ENCODE measurements at regions not wholly inside any gene's neighbourhood (a gene's known extent, or its start where the extent isn't known, plus 50 kb on each side); places are given as distances from the start of the nearest gene placed in this dataset.

DNA sequence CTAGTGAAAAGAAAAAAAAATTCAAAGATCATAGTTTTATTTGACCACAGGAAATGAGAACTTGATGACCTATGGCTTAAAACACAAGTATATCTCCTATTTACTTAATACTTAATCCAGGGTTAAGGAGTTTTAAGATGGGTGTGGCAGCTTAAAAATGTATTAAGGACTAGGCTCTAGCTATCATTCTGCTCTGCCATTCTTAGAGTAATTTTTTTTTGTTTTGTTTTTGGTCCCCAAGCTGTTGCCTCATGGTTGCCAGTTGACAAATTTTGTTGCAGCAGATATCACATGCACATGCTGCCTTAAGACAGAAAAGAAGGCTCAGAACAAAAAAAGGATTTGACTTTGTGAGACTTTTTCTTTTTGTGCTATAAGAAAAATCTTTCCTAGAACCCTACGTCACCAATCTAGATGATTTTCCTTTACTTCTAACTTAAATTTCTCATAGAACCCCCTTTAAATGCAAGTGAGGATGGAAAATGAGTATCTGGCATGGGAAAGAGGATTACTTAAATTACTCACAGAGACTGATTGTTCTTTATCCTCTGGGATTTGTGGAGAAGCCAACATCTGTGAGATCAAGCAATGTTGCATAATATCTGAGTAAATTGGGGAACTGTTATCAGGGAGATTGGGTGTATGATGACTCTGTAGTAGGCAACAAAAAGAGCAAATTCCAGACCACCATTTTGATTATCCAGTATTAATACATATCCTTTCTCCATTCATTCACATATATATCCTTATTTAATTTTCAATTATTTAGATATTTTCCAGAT lies 364.7 kb upstream of the CD180 start:
- H3K4me2 ChIP-seq, result no peak overlapping the region
- Mint-ChIP-seq H3K27me3 (ENCODE audit: insufficient read depth, low read depth) (peaks cover under 1% of the 10 kb centered on the region), H3K4me1 (no peaks in the 10 kb centered on the region), H3K9me3 (peaks cover 28% of the 10 kb centered on the region), H3K36me3 (peaks cover 2% of the 10 kb centered on the region), H3K4me3 (no peak overlapping the region), H3K27ac (no peak overlapping the region)
- no peaks in the 10 kb centered on the region for H3K4me1 ChIP-seq
- DNase-seq (ENCODE audit: low spot score), result no peak
- no peaks in the 10 kb centered on the region for H3K36me3 ChIP-seq
- no peaks in the 10 kb centered on the region for H3K79me2 ChIP-seq (ENCODE audit: low read depth)
- H3K4me3 ChIP-seq, result no peak overlapping the region
- no peak overlapping the region for H3K9ac ChIP-seq
- no peaks in the 10 kb centered on the region for H4K20me1 ChIP-seq (ENCODE audit: low read depth)
- H3K27me3 ChIP-seq, result no peaks in the 10 kb centered on the region
- no peaks in the 10 kb centered on the region for H3K9me3 ChIP-seq (ENCODE audit: low read depth)
- no peak for TF ChIP-seq EZH2 (IDR thresholded peaks at IDR 0.05)
- TF ChIP-seq EZH2phosphoT487 (IDR thresholded peaks at IDR 0.05), result no peak
- TF ChIP-seq, protein P1, sequence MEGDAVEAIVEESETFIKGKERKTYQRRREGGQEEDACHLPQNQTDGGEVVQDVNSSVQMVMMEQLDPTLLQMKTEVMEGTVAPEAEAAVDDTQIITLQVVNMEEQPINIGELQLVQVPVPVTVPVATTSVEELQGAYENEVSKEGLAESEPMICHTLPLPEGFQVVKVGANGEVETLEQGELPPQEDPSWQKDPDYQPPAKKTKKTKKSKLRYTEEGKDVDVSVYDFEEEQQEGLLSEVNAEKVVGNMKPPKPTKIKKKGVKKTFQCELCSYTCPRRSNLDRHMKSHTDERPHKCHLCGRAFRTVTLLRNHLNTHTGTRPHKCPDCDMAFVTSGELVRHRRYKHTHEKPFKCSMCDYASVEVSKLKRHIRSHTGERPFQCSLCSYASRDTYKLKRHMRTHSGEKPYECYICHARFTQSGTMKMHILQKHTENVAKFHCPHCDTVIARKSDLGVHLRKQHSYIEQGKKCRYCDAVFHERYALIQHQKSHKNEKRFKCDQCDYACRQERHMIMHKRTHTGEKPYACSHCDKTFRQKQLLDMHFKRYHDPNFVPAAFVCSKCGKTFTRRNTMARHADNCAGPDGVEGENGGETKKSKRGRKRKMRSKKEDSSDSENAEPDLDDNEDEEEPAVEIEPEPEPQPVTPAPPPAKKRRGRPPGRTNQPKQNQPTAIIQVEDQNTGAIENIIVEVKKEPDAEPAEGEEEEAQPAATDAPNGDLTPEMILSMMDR (IDR thresholded peaks at IDR 0.05), result no peak
- H3K27ac ChIP-seq, result no peak overlapping the region
- H2AFZ ChIP-seq (replicated peaks), result no peak overlapping the region
- no peaks in the 10 kb centered on the region for H3F3A ChIP-seq (ENCODE audit: low read depth)

DNA sequence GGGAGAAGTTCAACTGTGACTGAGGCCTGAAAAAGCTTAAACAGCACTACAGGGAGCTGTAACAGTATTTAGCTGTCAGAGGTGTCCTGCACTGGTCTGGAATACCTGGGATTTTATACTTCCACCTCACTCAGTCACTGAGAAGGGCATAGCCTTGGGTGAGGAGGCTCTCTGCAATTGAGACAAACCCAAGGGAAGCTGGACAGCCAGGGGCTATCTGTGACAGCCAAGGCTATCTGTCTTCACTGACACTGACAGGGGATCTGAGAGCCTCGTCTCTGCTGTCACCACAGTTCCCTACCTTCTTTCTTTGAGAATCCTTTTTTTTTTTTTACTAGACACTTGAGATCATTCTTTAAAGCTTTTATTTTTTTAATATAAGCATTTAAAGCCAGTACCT lies 356.2 kb upstream of the CD180 start:
- DNase-seq (ENCODE audit: low spot score), result no peak
- no peak overlapping the region for H3K4me2 ChIP-seq
- no peaks in the 10 kb centered on the region for H3K27me3 ChIP-seq
- no peaks in the 10 kb centered on the region for H3K79me2 ChIP-seq (ENCODE audit: low read depth)
- H3K4me1 ChIP-seq, result peaks cover 5% of the 10 kb centered on the region
- no peak overlapping the region for H3K9ac ChIP-seq
- no peaks in the 10 kb centered on the region for H3K36me3 ChIP-seq
- TF ChIP-seq EZH2phosphoT487 (IDR thresholded peaks at IDR 0.05) (no peak), EZH2 (IDR thresholded peaks at IDR 0.05) (no peak)
- TF ChIP-seq, protein P1 (IDR thresholded peaks at IDR 0.05), result no peak
- no peak overlapping the region for H3K4me3 Mint-ChIP-seq
- no peaks in the 10 kb centered on the region for H3K9me3 ChIP-seq (ENCODE audit: low read depth)
- no peaks in the 10 kb centered on the region for H4K20me1 ChIP-seq (ENCODE audit: low read depth)
- H3K4me3 ChIP-seq, result no peak overlapping the region
- no peaks in the 10 kb centered on the region for H3F3A ChIP-seq (ENCODE audit: low read depth)
- no peaks in the 10 kb centered on the region for H3K36me3 Mint-ChIP-seq
- H3K27me3 Mint-ChIP-seq (ENCODE audit: insufficient read depth, low read depth), result peaks cover 3% of the 10 kb centered on the region
- peaks cover 6% of the 10 kb centered on the region for H3K9me3 Mint-ChIP-seq
- no peak overlapping the region for H2AFZ ChIP-seq (replicated peaks)
- H3K27ac Mint-ChIP-seq, result no peak overlapping the region
- H3K27ac ChIP-seq, result no peak overlapping the region
- H3K4me1 Mint-ChIP-seq, result peaks cover 27% of the 10 kb centered on the region

DNA sequence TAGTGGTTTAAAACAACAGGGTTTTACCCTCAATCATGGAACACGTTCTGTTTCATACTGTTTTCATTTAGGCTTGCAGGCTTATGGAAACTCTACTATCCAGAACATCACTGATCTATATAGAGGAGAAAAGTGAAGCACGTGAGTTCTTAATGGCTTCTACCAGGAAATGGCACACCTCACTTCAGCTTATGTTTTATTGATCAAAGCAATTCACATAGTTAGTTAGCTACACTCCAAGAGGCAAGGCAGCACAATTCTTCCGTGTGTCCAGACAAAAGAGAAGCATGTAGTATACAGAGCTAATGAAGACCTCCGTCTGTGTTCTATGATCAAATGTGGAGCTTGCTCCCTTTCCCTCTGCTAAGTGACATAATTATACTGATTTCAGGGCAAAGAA lies 353.3 kb upstream of the CD180 start:
- Histone ChIP-seq H3K4me1 (peaks cover 10% of the 10 kb centered on the region), H3K27ac (no peak overlapping the region), H3F3A (ENCODE audit: low read depth) (no peaks in the 10 kb centered on the region), H3K4me2 (no peak overlapping the region), H3K79me2 (ENCODE audit: low read depth) (no peaks in the 10 kb centered on the region), H3K9me3 (ENCODE audit: low read depth) (no peaks in the 10 kb centered on the region), H3K9ac (no peak overlapping the region), H3K4me3 (no peak overlapping the region), H3K27me3 (no peaks in the 10 kb centered on the region), H2AFZ (replicated peaks) (no peak overlapping the region), H4K20me1 (ENCODE audit: low read depth) (no peaks in the 10 kb centered on the region), H3K36me3 (no peaks in the 10 kb centered on the region)
- DNase-seq (ENCODE audit: low spot score), result no peak
- H3K4me3 Mint-ChIP-seq, result no peak overlapping the region
- no peak for TF ChIP-seq EZH2 (IDR thresholded peaks at IDR 0.05)
- TF ChIP-seq, protein P1 (IDR thresholded peaks at IDR 0.05), result no peak
- TF ChIP-seq EZH2phosphoT487 (IDR thresholded peaks at IDR 0.05), result no peak
- peaks cover 2% of the 10 kb centered on the region for H3K9me3 Mint-ChIP-seq
- no peak overlapping the region for H3K27ac Mint-ChIP-seq
- H3K36me3 Mint-ChIP-seq, result no peaks in the 10 kb centered on the region
- peaks cover 37% of the 10 kb centered on the region for H3K4me1 Mint-ChIP-seq
- H3K27me3 Mint-ChIP-seq (ENCODE audit: insufficient read depth, low read depth), result peaks cover 3% of the 10 kb centered on the region

All from neural progenitor cell (in vitro differentiated cells).